T47D (cell line): ENCODE measurements at regions not wholly inside any gene's neighbourhood (a gene's known extent, or its start where the extent isn't known, plus 50 kb on each side); places are given as distances from the start of the nearest gene placed in this dataset.

Experiments used
- DNase-seq, 2 experiments: peaks; one replicate each; pipeline versions ENCODE4 v3.0.0 to v3.0.0-alpha.2; 2011 to 2012; ENCODE audit warnings: low read depth in 1 of 2, low spot score in 1 of 2
- JUND ChIP-seq: IDR thresholded peaks from 2 replicates; pipeline ENCODE4 v1.6.1; 2012; ENCODE audit warnings: low read depth
- in situ Hi-C: cut with HindIII; loops from 2 replicates; pipeline ENCODE4 v1.10.0; 2016; ENCODE audit warnings: low sequenced_read_pairs, low pct_unique_long_range_greater_than_20kb

- TF ChIP-seq JUND, result no peak
- in situ Hi-C loops, result no loop called here
- no peak for DNase-seq
Observed at GRCh38 chr10:20999699-21000098, 102.6 kb upstream of the NEBL start.

- in situ Hi-C loops, result no loop called here
- no peak for DNase-seq
- no peak for TF ChIP-seq JUND
Observed at GRCh38 chr10:20998036-20998435, 100.9 kb upstream of the NEBL start.

GRCh38 chr10:20995123-20995987, 98.2 kb upstream of the NEBL start:
- TF ChIP-seq JUND, result no peak
- in situ Hi-C loops, result no loop called here
- no peak for DNase-seq

- DNase-seq, result no peak
- in situ Hi-C loops, result no loop called here
- TF ChIP-seq JUND, result no peak
Observed at GRCh38 chr10:20993830-20994527, 96.9 kb upstream of the NEBL start.

GRCh38 chr10:20993389-20993788, 96.3 kb upstream of the NEBL start:
- in situ Hi-C loops, result no loop called here
- TF ChIP-seq JUND, result no peak
- DNase-seq, result no peak

- DNase-seq, result no peak
- no peak for TF ChIP-seq JUND
- in situ Hi-C loops, result no loop called here
Observed at GRCh38 chr10:20991526-20991925, 94.4 kb upstream of the NEBL start.

- TF ChIP-seq JUND, result no peak
- in situ Hi-C loops, result no loop called here
- DNase-seq, result no peak
Observed at GRCh38 chr10:20990604-20991003, 93.5 kb upstream of the NEBL start.

GRCh38 chr10:20988357-20988983, 91.4 kb upstream of the NEBL start:
- in situ Hi-C loops, result no loop called here
- no peak for DNase-seq
- no peak for TF ChIP-seq JUND

GRCh38 chr10:20986049-20986448, 88.9 kb upstream of the NEBL start:
- no peak for DNase-seq
- TF ChIP-seq JUND, result no peak
- in situ Hi-C loops, result no loop called here

GRCh38 chr10:20984662-20985061, 87.6 kb upstream of the NEBL start:
- in situ Hi-C loops, result no loop called here
- no peak for DNase-seq
- no peak for TF ChIP-seq JUND

- in situ Hi-C loops, result no loop called here
- no peak for DNase-seq
- TF ChIP-seq JUND, result no peak
Observed at GRCh38 chr10:20981419-20981953, 84.4 kb upstream of the NEBL start.

- no peak for DNase-seq
- in situ Hi-C loops, result no loop called here
- no peak for TF ChIP-seq JUND
Observed at GRCh38 chr10:20978617-20979016, 81.5 kb upstream of the NEBL start.

GRCh38 chr10:20977300-20977699, 80.2 kb upstream of the NEBL start:
- in situ Hi-C loops, result no loop called here
- no peak for DNase-seq
- TF ChIP-seq JUND, result no peak
